MM.1S (cell line): ENCODE measurements at regions not wholly inside any gene's neighbourhood (a gene's known extent, or its start where the extent isn't known, plus 50 kb on each side); places are given as distances from the start of the nearest gene placed in this dataset.

ENCODE experiments used
- DNase-seq: peaks from one replicate; pipeline ENCODE4 v3.0.0-alpha.2; 2015
- H2AFZ ChIP-seq: fragments of 300-600 bp; sonication (generic); 2 replicates; pipeline ENCODE4 v1.6.0; 2016; ENCODE audit warnings: antibody characterized with exemption, low read length
- H3F3A ChIP-seq: fragments of 300-600 bp; sonication (generic); 2 replicates; pipeline ENCODE4 v1.6.1; 2016; ENCODE audit warnings: mild to moderate bottlenecking, antibody characterized with exemption, low read length, moderate library complexity, mixed read lengths; ENCODE audit not compliant: insufficient read depth
- H3K27ac ChIP-seq: fragments of 300-600 bp; sonication (generic); 2 replicates; pipeline ENCODE4 v1.5.1; 2016; ENCODE audit warnings: mild to moderate bottlenecking, low read length
- H3K27me3 ChIP-seq: fragments of 300-600 bp; sonication (generic); replicated peaks from 2 replicates; pipeline ENCODE4 v1.6.0; 2016; ENCODE audit warnings: low read length; ENCODE audit not compliant: insufficient read depth
- H3K36me3 ChIP-seq: fragments of 300-600 bp; sonication (generic); replicated peaks from 2 replicates; pipeline ENCODE4 v1.6.1; 2016; ENCODE audit warnings: mild to moderate bottlenecking, low read length, mixed read lengths; ENCODE audit not compliant: insufficient read depth
- H3K4me1 ChIP-seq: fragments of 300-600 bp; sonication (generic); 2 replicates; pipeline ENCODE4 v1.6.1; 2016; ENCODE audit warnings: low read length, mixed read lengths
- H3K4me2 ChIP-seq: fragments of 300-600 bp; sonication (generic); 2 replicates; pipeline ENCODE4 v1.6.0; 2016; ENCODE audit warnings: low read depth, low read length
- H3K4me3 ChIP-seq: fragments of 300-600 bp; sonication (generic); 2 replicates; pipeline ENCODE4 v1.5.1; 2016; ENCODE audit warnings: low read length, mixed read lengths
- H3K79me2 ChIP-seq: fragments of 300-600 bp; sonication (generic); 2 replicates; pipeline ENCODE4 v1.6.1; 2016; ENCODE audit warnings: mixed run types, low read length, mixed read lengths
- H3K9ac ChIP-seq: fragments of 300-600 bp; sonication (generic); 2 replicates; pipeline ENCODE4 v1.6.1; 2016; ENCODE audit warnings: low read length, mixed read lengths
- H3K9me2 ChIP-seq: fragments of 300-600 bp; sonication (generic); replicated peaks from 2 replicates; pipeline ENCODE4 v1.6.1; 2016; ENCODE audit warnings: mild to moderate bottlenecking, low read length, mixed read lengths; ENCODE audit not compliant: insufficient read depth
- H3K9me3 ChIP-seq: fragments of 300-600 bp; sonication (generic); replicated peaks from 2 replicates; pipeline ENCODE4 v1.6.1; 2016; ENCODE audit warnings: mild to moderate bottlenecking, low read length, mixed read lengths; ENCODE audit not compliant: insufficient read depth
- H4K20me1 ChIP-seq: fragments of 300-600 bp; sonication (generic); 2 replicates; pipeline ENCODE4 v1.6.1; 2016; ENCODE audit warnings: mild to moderate bottlenecking, low read length, moderate library complexity, mixed read lengths; ENCODE audit not compliant: insufficient read depth
- EZH2 ChIP-seq: fragments of 300-600 bp; sonication (generic); optimal IDR thresholded peaks from 2 replicates; pipeline ENCODE3; 2017; ENCODE audit warnings: low read depth, mild to moderate bottlenecking, antibody characterized with exemption, low read length, mixed read lengths
- EZH2phosphoT487 ChIP-seq: fragments of 300-600 bp; sonication (generic); IDR thresholded peaks from 2 replicates; pipeline ENCODE4 v1.6.1; 2018; ENCODE audit warnings: antibody characterized with exemption, low read length
- TF ChIP-seq, protein P1 (sequence below): fragments of 300-600 bp; sonication (generic); IDR thresholded peaks from 2 replicates; pipeline ENCODE4 v1.5.1; 2016; ENCODE audit warnings: antibody characterized with exemption, low read length, mixed read lengths

DNA sequence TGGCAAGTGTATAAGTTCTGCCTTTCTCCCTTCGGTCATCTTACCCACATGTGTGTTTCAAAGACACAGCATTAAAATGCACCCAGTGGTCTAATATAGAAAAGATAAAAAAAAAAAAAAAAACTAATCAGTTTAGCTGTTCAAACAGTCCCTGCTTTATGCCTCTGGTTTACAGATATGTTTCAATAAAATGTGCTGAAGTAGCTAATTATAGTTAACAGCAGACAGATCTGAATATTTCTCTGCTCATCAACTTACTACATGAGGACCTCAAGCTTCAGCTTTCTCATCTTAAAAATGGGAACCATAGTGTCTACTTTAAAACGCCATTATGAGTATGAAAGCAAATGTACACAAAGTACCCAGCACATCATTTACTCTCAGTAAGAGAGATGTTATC, 280.6 kb upstream of the DEFB112 start:
- no peak overlapping the region for H3K27ac ChIP-seq
- H3K9me2 ChIP-seq = no peaks in the 10 kb centered on the region
- H3K27me3 ChIP-seq = no peaks in the 10 kb centered on the region
- no peak overlapping the region for H2AFZ ChIP-seq
- TF ChIP-seq EZH2 (no peak), EZH2phosphoT487 (no peak)
- TF ChIP-seq, protein P1, sequence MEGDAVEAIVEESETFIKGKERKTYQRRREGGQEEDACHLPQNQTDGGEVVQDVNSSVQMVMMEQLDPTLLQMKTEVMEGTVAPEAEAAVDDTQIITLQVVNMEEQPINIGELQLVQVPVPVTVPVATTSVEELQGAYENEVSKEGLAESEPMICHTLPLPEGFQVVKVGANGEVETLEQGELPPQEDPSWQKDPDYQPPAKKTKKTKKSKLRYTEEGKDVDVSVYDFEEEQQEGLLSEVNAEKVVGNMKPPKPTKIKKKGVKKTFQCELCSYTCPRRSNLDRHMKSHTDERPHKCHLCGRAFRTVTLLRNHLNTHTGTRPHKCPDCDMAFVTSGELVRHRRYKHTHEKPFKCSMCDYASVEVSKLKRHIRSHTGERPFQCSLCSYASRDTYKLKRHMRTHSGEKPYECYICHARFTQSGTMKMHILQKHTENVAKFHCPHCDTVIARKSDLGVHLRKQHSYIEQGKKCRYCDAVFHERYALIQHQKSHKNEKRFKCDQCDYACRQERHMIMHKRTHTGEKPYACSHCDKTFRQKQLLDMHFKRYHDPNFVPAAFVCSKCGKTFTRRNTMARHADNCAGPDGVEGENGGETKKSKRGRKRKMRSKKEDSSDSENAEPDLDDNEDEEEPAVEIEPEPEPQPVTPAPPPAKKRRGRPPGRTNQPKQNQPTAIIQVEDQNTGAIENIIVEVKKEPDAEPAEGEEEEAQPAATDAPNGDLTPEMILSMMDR = no peak
- H3K36me3 ChIP-seq = no peaks in the 10 kb centered on the region
- DNase-seq = no peak
- H3K4me2 ChIP-seq = no peak overlapping the region
- no peaks in the 10 kb centered on the region for H3K9me3 ChIP-seq
- H3K4me1 ChIP-seq = no peaks in the 10 kb centered on the region
- no peaks in the 10 kb centered on the region for H3F3A ChIP-seq
- H3K79me2 ChIP-seq = no peaks in the 10 kb centered on the region
- no peak overlapping the region for H3K4me3 ChIP-seq
- no peak overlapping the region for H3K9ac ChIP-seq
- no peaks in the 10 kb centered on the region for H4K20me1 ChIP-seq

DNA sequence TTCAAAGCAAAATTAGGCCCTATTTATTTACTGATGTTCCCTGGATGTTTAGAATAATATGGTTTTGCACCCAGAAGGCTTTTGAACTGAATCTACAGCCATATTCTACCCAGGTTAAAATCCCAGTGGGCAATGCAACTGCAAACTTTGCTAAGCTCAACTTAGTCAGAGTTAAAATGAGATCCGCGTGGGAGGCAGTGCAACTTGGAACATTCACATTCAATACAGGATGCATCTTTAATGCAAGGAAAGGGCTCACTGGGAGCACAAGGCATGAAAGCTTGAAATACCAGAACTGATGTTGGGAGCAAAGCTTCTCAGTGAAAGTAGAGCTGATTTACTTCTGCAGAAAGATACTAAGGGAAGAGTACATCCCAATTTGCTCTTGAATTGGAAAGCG, 281.2 kb upstream of the DEFB112 start:
- Histone ChIP-seq H3K4me1 (no peaks in the 10 kb centered on the region), H2AFZ (no peak overlapping the region), H3K36me3 (no peaks in the 10 kb centered on the region), H4K20me1 (no peaks in the 10 kb centered on the region), H3K4me3 (no peak overlapping the region), H3K9me2 (no peaks in the 10 kb centered on the region), H3F3A (no peaks in the 10 kb centered on the region), H3K9me3 (no peaks in the 10 kb centered on the region), H3K27me3 (no peaks in the 10 kb centered on the region), H3K4me2 (no peak overlapping the region), H3K27ac (no peak overlapping the region), H3K9ac (no peak overlapping the region), H3K79me2 (no peaks in the 10 kb centered on the region)
- TF ChIP-seq EZH2phosphoT487 (no peak), EZH2 (no peak)
- TF ChIP-seq, protein P1 = no peak
- DNase-seq = no peak

DNA sequence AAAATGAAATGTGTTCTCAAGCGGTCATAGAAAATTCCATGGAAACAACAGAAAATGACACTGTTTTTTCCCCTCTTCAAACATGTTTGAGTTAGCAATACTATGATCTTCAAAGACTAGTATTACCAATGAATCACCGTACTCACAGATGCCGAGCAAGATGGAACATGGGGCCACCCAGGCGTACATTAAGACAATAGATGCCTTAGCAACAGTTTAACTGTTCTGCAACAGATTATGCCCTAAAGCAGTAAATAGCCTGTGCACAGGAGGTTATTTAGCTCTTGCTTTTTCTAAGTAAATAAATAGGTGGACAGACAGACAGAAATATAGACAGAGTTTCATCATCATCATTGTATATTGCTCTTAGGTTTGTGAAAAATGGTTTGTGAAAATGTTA, 284.0 kb upstream of the DEFB112 start:
- Histone ChIP-seq H3K4me3 (no peak overlapping the region), H3K79me2 (no peaks in the 10 kb centered on the region), H3K4me2 (no peak overlapping the region), H3K9ac (no peak overlapping the region), H3K27me3 (no peaks in the 10 kb centered on the region), H3K9me3 (no peaks in the 10 kb centered on the region), H4K20me1 (no peaks in the 10 kb centered on the region), H3F3A (no peaks in the 10 kb centered on the region), H3K27ac (no peak overlapping the region), H3K4me1 (no peaks in the 10 kb centered on the region), H2AFZ (no peak overlapping the region), H3K9me2 (no peaks in the 10 kb centered on the region), H3K36me3 (no peaks in the 10 kb centered on the region)
- DNase-seq = no peak
- TF ChIP-seq, protein P1 = no peak
- TF ChIP-seq EZH2phosphoT487 = no peak
- no peak for TF ChIP-seq EZH2
